HUES6 (cell line): ENCODE measurements at regions not wholly inside any gene's neighbourhood (a gene's known extent, or its start where the extent isn't known, plus 50 kb on each side); places are given as distances from the start of the nearest gene placed in this dataset.

Experiments used
- H3K27ac ChIP-seq: 2 replicates; pipeline ENCODE4 v1.7.0; 2013; ENCODE audit warnings: low read depth, mild to moderate bottlenecking, low read length, inconsistent platforms
- H3K27me3 ChIP-seq: 2 replicates; pipeline ENCODE4 v1.6.1; 2013; ENCODE audit warnings: low read length; ENCODE audit not compliant: control insufficient read depth, insufficient read depth
- H3K36me3 ChIP-seq: 2 replicates; pipeline ENCODE4 v1.6.1; 2013; ENCODE audit warnings: low read length; ENCODE audit not compliant: control insufficient read depth, insufficient read depth
- H3K4me1 ChIP-seq: 2 replicates; pipeline ENCODE4 v1.6.1; 2013; ENCODE audit warnings: low read length; ENCODE audit not compliant: control insufficient read depth, insufficient read depth
- H3K4me3 ChIP-seq: 2 replicates; pipeline ENCODE4 v1.5.1; 2013; ENCODE audit warnings: low read depth, low read length
- H3K9ac ChIP-seq: one replicate; pipeline ENCODE4 v1.6.1; 2013; ENCODE audit warnings: mild to moderate bottlenecking, low read length
- H3K9me3 ChIP-seq: 2 replicates; pipeline ENCODE4 v1.6.1; 2013; ENCODE audit warnings: low read depth, low read length; ENCODE audit not compliant: control insufficient read depth, insufficient read depth

GRCh38 chr15:75149867-75150709 is 51.6 kb upstream of the C15orf39 start:
- Histone ChIP-seq H3K4me3 (no peak overlapping the region), H3K27me3 (no peaks in the 10 kb centered on the region), H3K4me1 (no peaks in the 10 kb centered on the region; the same call in 1 of the 2 replicates), H3K27ac (no peak overlapping the region), H3K9ac (no peak overlapping the region), H3K36me3 (no peaks in the 10 kb centered on the region), H3K9me3 (peaks cover 24% of the 10 kb centered on the region)

GRCh38 chr15:75151214-75152128 is 50.2 kb upstream of the C15orf39 start:
- no peak overlapping the region for H3K27ac ChIP-seq

More at GRCh38 chr15:75151214-75152128, 50.2 kb upstream of the C15orf39 start:
- no peak overlapping the region for H3K9ac ChIP-seq
- H3K4me3 ChIP-seq: no peak overlapping the region
- peaks cover 3% of the 10 kb centered on the region for H3K4me1 ChIP-seq
- no peaks in the 10 kb centered on the region for H3K36me3 ChIP-seq
- no peaks in the 10 kb centered on the region for H3K27me3 ChIP-seq
- H3K9me3 ChIP-seq: peaks cover 17% of the 10 kb centered on the region; the same call in 1 of the 2 replicates
